ENCODE measurements at regions not wholly inside any gene's neighbourhood (a gene's known extent, or its start where the extent isn't known, plus 50 kb on each side); places are given as distances from the start of the nearest gene placed in this dataset.

GRCh38 chr16:76214856-76215255 lies 62.3 kb upstream of the CNTNAP4 start:
- TF ChIP-seq CTCF (IDR thresholded peaks at IDR 0.05; ENCODE audit: low read depth, low read length, poor library complexity, severe bottlenecking) (no peak), EZH2phosphoT487 (IDR thresholded peaks at IDR 0.05; ENCODE audit: borderline replicate concordance, low read length) (no peak)
